ENCODE measurements at regions not wholly inside any gene's neighbourhood (a gene's known extent, or its start where the extent isn't known, plus 50 kb on each side); places are given as distances from the start of the nearest gene placed in this dataset.

- no peak overlapping the region for H3K27ac ChIP-seq
- peaks cover 24% of the 10 kb centered on the region for H3K4me1 ChIP-seq
- intact Hi-C loops (cut with DNase I) = no loop called here
- H3K4me3 ChIP-seq = no peak overlapping the region
- no peaks in the 10 kb centered on the region for H3K9me3 ChIP-seq
- no peak for DNase-seq (ENCODE audit: extremely low spot score in 2 of 2)
- TF ChIP-seq POLR2A (IDR thresholded peaks at IDR 0.05) = no peak
- no peak for TF ChIP-seq POLR2AphosphoS5 (IDR thresholded peaks at IDR 0.05; ENCODE audit: insufficient read depth in 1 of 2, low read depth in 1 of 2)
- TF ChIP-seq, protein P1, sequence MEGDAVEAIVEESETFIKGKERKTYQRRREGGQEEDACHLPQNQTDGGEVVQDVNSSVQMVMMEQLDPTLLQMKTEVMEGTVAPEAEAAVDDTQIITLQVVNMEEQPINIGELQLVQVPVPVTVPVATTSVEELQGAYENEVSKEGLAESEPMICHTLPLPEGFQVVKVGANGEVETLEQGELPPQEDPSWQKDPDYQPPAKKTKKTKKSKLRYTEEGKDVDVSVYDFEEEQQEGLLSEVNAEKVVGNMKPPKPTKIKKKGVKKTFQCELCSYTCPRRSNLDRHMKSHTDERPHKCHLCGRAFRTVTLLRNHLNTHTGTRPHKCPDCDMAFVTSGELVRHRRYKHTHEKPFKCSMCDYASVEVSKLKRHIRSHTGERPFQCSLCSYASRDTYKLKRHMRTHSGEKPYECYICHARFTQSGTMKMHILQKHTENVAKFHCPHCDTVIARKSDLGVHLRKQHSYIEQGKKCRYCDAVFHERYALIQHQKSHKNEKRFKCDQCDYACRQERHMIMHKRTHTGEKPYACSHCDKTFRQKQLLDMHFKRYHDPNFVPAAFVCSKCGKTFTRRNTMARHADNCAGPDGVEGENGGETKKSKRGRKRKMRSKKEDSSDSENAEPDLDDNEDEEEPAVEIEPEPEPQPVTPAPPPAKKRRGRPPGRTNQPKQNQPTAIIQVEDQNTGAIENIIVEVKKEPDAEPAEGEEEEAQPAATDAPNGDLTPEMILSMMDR (IDR thresholded peaks at IDR 0.05) = no peak
- no peaks in the 10 kb centered on the region for H3K36me3 ChIP-seq
- no peaks in the 10 kb centered on the region for H3K27me3 ChIP-seq
Measured at GRCh38 chr1:232554409-232554808, 75.5 kb downstream of the SIPA1L2 start.

DNA sequence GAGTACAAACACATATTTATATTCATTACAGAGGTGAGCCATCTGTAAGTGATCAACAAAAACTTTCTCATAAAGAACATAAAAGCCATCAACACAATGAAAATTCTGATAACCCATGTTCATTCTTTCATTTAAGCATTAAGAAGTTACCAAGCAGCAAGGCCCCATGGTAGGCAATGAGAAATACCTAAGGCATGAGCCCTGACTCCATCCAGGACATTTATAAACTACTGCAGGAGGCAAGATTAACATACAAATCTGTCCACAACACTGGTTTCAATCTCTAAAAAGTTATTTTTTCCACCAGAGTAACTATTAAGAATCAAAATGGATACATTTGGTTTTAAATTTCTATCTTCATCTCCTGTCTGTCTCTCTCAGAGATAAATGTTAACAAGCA is 76.1 kb downstream of the SIPA1L2 start:
- no peaks in the 10 kb centered on the region for H3K9me3 ChIP-seq
- H3K4me1 ChIP-seq = peaks cover 20% of the 10 kb centered on the region
- DNase-seq (ENCODE audit: extremely low spot score in 2 of 2) = no peak
- intact Hi-C loops (cut with DNase I) = no loop called here
- no peak overlapping the region for H3K27ac ChIP-seq
- no peak overlapping the region for H3K4me3 ChIP-seq
- no peaks in the 10 kb centered on the region for H3K27me3 ChIP-seq
- no peaks in the 10 kb centered on the region for H3K36me3 ChIP-seq
- TF ChIP-seq POLR2AphosphoS5 (IDR thresholded peaks at IDR 0.05; ENCODE audit: insufficient read depth in 1 of 2, low read depth in 1 of 2) (no peak), POLR2A (IDR thresholded peaks at IDR 0.05) (no peak)
- TF ChIP-seq, protein P1 (IDR thresholded peaks at IDR 0.05) = no peak

DNA sequence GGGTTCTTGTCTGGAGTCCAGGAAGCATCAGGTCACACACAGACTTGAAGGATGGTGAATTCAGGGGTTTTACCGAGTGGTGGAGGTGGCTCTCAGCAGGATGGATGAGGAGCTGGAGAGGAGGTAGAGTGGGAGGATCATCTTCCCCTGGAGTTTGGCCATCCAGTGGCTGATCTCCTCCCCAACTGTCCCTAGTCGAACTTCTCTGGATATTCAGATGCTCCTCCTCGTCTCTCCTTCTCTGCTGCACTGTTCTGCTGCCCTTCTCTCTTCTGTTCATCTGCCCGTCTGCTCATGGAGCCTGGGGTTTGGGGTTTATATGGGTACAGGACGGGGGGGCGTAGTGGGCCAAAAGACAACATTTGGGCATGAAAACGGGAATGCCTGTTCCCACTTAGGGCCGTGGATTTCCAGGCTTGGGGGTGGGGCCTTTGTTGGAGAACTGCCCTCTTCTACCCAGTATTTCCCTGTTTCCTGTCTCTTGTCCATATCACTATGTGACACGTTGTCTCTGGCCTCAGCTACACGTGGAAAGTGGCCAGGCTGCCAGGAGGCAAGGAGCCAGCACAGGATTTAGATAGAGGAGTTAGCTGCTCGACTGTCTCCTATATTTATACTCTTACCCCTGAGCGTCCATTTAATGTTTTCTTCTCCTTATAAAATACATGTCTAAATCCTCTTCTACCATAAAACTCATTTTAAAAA is 76.7 kb downstream of the SIPA1L2 start:
- H3K27me3 ChIP-seq = no peaks in the 10 kb centered on the region
- no peak overlapping the region for H3K27ac ChIP-seq
- DNase-seq (ENCODE audit: extremely low spot score in 2 of 2) = no peak
- H3K36me3 ChIP-seq = no peaks in the 10 kb centered on the region
- no peak overlapping the region for H3K4me3 ChIP-seq
- TF ChIP-seq POLR2AphosphoS5 (IDR thresholded peaks at IDR 0.05; ENCODE audit: insufficient read depth in 1 of 2, low read depth in 1 of 2) = no peak
- TF ChIP-seq, protein P1 (IDR thresholded peaks at IDR 0.05) = no peak
- no peak for TF ChIP-seq POLR2A (IDR thresholded peaks at IDR 0.05)
- intact Hi-C loops (cut with DNase I) = no loop called here
- no peaks in the 10 kb centered on the region for H3K9me3 ChIP-seq
- H3K4me1 ChIP-seq = peaks cover 19% of the 10 kb centered on the region

DNA sequence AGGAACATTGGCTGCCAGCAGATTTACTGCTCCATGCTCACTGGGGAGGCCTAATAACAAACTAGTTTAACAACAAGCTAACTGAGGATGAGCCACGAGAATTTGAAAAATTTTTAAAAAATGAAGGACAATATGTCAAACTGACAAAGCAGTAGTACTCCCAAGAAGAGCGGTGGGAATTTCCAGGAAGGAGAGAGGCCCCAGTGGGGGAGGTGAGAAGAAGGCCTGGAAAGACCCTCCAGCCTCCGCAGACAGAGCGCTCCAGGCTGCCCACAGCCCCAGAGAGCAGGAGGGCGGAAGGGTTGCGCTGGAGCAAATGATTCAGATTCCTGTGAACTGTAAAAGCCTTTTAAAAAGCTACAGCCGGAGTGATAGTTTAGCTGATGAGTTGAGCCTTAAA is 78.5 kb downstream of the SIPA1L2 start:
- no peak overlapping the region for H3K4me3 ChIP-seq
- H3K27me3 ChIP-seq = no peaks in the 10 kb centered on the region
- DNase-seq (ENCODE audit: extremely low spot score in 2 of 2) = no peak
- H3K4me1 ChIP-seq = peaks cover 19% of the 10 kb centered on the region
- H3K27ac ChIP-seq = no peak overlapping the region
- H3K9me3 ChIP-seq = no peaks in the 10 kb centered on the region
- intact Hi-C loops (cut with DNase I) = no loop called here
- TF ChIP-seq POLR2AphosphoS5 (IDR thresholded peaks at IDR 0.05; ENCODE audit: insufficient read depth in 1 of 2, low read depth in 1 of 2) = no peak
- TF ChIP-seq POLR2A (IDR thresholded peaks at IDR 0.05) = no peak
- TF ChIP-seq, protein P1 (IDR thresholded peaks at IDR 0.05) = no peak
- no peaks in the 10 kb centered on the region for H3K36me3 ChIP-seq

- H3K36me3 ChIP-seq = no peaks in the 10 kb centered on the region
- H3K27ac ChIP-seq = no peak overlapping the region
- no peak for TF ChIP-seq POLR2AphosphoS5 (IDR thresholded peaks at IDR 0.05; ENCODE audit: insufficient read depth in 1 of 2, low read depth in 1 of 2)
- TF ChIP-seq POLR2A (IDR thresholded peaks at IDR 0.05) = no peak
- TF ChIP-seq, protein P1 (IDR thresholded peaks at IDR 0.05) = no peak
- intact Hi-C loops (cut with DNase I) = no loop called here
- no peaks in the 10 kb centered on the region for H3K9me3 ChIP-seq
- no peak for DNase-seq (ENCODE audit: extremely low spot score in 2 of 2)
- peaks cover 19% of the 10 kb centered on the region for H3K4me1 ChIP-seq
- no peaks in the 10 kb centered on the region for H3K27me3 ChIP-seq
- no peak overlapping the region for H3K4me3 ChIP-seq
Measured at GRCh38 chr1:232550007-232550406, 79.9 kb downstream of the SIPA1L2 start.

Measured in vagina (tissue), 2 donors.